ENCODE measurements at regions not wholly inside any gene's neighbourhood (a gene's known extent, or its start where the extent isn't known, plus 50 kb on each side); places are given as distances from the start of the nearest gene placed in this dataset.
"Not testable (repeated sequence)": the region's sequence is repeated elsewhere in the genome, so short reads cannot be mapped to it uniquely, and the experiment has no call there.

DNA sequence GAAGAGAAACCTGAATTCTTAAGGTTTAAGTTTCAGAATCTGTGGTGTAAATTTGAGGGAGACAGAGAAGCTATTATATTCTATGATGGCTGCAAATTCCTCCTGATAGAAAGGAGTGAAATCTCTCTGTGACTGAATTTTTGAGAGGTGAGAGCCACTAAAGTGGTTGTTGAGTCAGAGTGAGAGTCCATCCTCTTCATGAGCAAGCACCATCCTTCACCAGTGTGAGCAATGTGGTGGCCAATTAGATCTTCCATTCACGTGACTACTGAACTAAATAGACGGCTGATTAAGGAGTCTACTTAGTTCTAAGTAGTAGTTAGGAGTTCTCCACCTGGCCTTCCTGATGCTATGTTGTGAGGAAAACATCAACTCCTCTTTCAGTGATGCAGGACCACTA is 147.8 kb upstream of the CCNH start:
- H3K27me3 Mint-ChIP-seq = no peaks in the 10 kb centered on the region
- POLR2A ChIA-PET = no interaction called here
- no peaks in the 10 kb centered on the region for H3K9me3 Mint-ChIP-seq
- H3K36me3 Mint-ChIP-seq (ENCODE audit: low read depth) = no peaks in the 10 kb centered on the region
- no peaks in the 10 kb centered on the region for H3K4me1 Mint-ChIP-seq
- no peak overlapping the region for H3K27ac Mint-ChIP-seq
- DNase-seq = no peak
- no peak overlapping the region for H3K4me3 Mint-ChIP-seq
- CTCF ChIA-PET = no interaction called here

- ChIA-PET CTCF (no interaction called here), POLR2A (no interaction called here)
- DNase-seq = no peak
- H3K36me3 Mint-ChIP-seq (ENCODE audit: low read depth) = no peaks in the 10 kb centered on the region
- H3K27ac Mint-ChIP-seq = no peak overlapping the region
- H3K4me3 Mint-ChIP-seq = no peak overlapping the region
- no peaks in the 10 kb centered on the region for H3K4me1 Mint-ChIP-seq
- no peaks in the 10 kb centered on the region for H3K27me3 Mint-ChIP-seq
- peaks cover 6% of the 10 kb centered on the region for H3K9me3 Mint-ChIP-seq
These were observed 139.2 kb upstream of the CCNH start for GRCh38 chr5:87551911-87552310.

- no peak overlapping the region for H3K4me3 Mint-ChIP-seq
- H3K9me3 Mint-ChIP-seq = no peaks in the 10 kb centered on the region
- DNase-seq = no peak
- POLR2A ChIA-PET = no interaction called here
- CTCF ChIA-PET = no interaction called here
- H3K27me3 Mint-ChIP-seq = no peaks in the 10 kb centered on the region
- no peaks in the 10 kb centered on the region for H3K36me3 Mint-ChIP-seq (ENCODE audit: low read depth)
- no peaks in the 10 kb centered on the region for H3K4me1 Mint-ChIP-seq
- no peak overlapping the region for H3K27ac Mint-ChIP-seq
These were observed 128.9 kb upstream of the CCNH start for GRCh38 chr5:87541676-87542075.

GRCh38 chr5:87541033-87541432 is 128.3 kb upstream of the CCNH start:
- ChIA-PET POLR2A (no interaction called here), CTCF (no interaction called here)
- DNase-seq = no peak
- no peak overlapping the region for H3K27ac Mint-ChIP-seq
- no peaks in the 10 kb centered on the region for H3K4me1 Mint-ChIP-seq
- H3K27me3 Mint-ChIP-seq = no peaks in the 10 kb centered on the region
- H3K9me3 Mint-ChIP-seq = no peaks in the 10 kb centered on the region
- no peaks in the 10 kb centered on the region for H3K36me3 Mint-ChIP-seq (ENCODE audit: low read depth)
- no peak overlapping the region for H3K4me3 Mint-ChIP-seq

GRCh38 chr5:87539839-87540238 is 127.1 kb upstream of the CCNH start:
- Mint-ChIP-seq H3K27me3 (no peaks in the 10 kb centered on the region), H3K4me3 (no peak overlapping the region), H3K27ac (no peak overlapping the region), H3K4me1 (no peaks in the 10 kb centered on the region), H3K36me3 (ENCODE audit: low read depth) (no peaks in the 10 kb centered on the region), H3K9me3 (no peaks in the 10 kb centered on the region)
- CTCF ChIA-PET = interaction anchor here (0.6 kb wide), 1 partner anchor 11 kb away, joined by 3 read pairs; no protein-coding TSS in a partner anchor
- DNase-seq = no peak
- POLR2A ChIA-PET = no interaction called here

DNA sequence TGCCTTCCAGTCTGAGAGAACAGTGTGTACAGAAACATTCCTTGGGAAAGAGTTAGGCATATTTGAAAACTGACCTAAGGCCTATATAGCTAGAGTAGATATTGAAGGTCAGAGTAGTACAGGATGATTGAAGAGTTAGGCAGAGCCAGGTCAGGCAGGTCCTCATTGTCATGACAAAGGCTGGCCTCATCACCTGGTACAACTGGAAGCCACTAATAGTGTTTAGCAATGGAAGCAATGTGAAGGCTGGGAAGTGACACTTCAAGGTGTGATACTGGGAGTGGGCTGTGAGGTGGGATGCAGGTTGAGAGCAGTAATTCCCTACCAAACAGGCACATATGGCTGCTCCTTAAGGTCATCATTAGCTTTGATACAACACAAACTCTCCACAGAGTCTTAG is 123.6 kb upstream of the CCNH start:
- Mint-ChIP-seq H3K36me3 (ENCODE audit: low read depth) (no peaks in the 10 kb centered on the region), H3K27me3 (no peaks in the 10 kb centered on the region), H3K4me1 (no peaks in the 10 kb centered on the region), H3K27ac (no peak overlapping the region), H3K9me3 (no peaks in the 10 kb centered on the region), H3K4me3 (no peak overlapping the region)
- ChIA-PET POLR2A (no interaction called here), CTCF (no interaction called here)
- no peak for DNase-seq

DNA sequence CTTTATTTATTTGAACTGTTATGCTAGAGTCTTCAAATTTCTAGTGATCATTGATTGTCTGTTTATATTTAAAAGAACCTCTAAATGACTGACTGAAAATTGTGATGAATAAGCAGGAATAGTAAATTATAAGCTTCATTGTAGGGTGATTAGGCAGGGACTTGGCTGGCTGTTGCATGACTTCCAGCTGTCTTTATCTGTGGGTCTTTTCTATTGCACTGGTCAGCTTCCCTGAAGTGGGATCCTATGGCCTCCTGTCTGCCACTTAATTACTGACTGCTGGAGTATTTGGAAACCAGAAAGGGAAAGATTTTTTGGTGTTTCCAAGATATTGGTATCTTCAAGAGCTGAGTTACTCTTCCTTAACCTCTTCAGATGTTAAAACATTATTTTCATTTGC is 123.0 kb upstream of the CCNH start:
- ChIA-PET POLR2A (no interaction called here), CTCF (no interaction called here)
- no peak for DNase-seq
- H3K9me3 Mint-ChIP-seq = no peaks in the 10 kb centered on the region
- H3K36me3 Mint-ChIP-seq (ENCODE audit: low read depth) = no peaks in the 10 kb centered on the region
- no peak overlapping the region for H3K27ac Mint-ChIP-seq
- H3K4me3 Mint-ChIP-seq = no peak overlapping the region
- H3K27me3 Mint-ChIP-seq = no peaks in the 10 kb centered on the region
- no peaks in the 10 kb centered on the region for H3K4me1 Mint-ChIP-seq

- Mint-ChIP-seq H3K4me1 (no peaks in the 10 kb centered on the region), H3K9me3 (no peaks in the 10 kb centered on the region), H3K27me3 (no peaks in the 10 kb centered on the region), H3K4me3 (no peak overlapping the region), H3K36me3 (ENCODE audit: low read depth) (no peaks in the 10 kb centered on the region), H3K27ac (no peak overlapping the region)
- POLR2A ChIA-PET = no interaction called here
- CTCF ChIA-PET = no interaction called here
- DNase-seq = no peak
These were observed 116.9 kb upstream of the CCNH start for GRCh38 chr5:87529486-87530076.

GRCh38 chr5:87526131-87526530 is 113.4 kb upstream of the CCNH start:
- no peaks in the 10 kb centered on the region for H3K9me3 Mint-ChIP-seq
- no peaks in the 10 kb centered on the region for H3K4me1 Mint-ChIP-seq
- DNase-seq = no peak
- H3K27me3 Mint-ChIP-seq = peaks cover 2% of the 10 kb centered on the region
- POLR2A ChIA-PET = no interaction called here
- H3K36me3 Mint-ChIP-seq (ENCODE audit: low read depth) = no peaks in the 10 kb centered on the region
- H3K27ac Mint-ChIP-seq = no peak overlapping the region
- no peak overlapping the region for H3K4me3 Mint-ChIP-seq
- CTCF ChIA-PET = no interaction called here

DNA sequence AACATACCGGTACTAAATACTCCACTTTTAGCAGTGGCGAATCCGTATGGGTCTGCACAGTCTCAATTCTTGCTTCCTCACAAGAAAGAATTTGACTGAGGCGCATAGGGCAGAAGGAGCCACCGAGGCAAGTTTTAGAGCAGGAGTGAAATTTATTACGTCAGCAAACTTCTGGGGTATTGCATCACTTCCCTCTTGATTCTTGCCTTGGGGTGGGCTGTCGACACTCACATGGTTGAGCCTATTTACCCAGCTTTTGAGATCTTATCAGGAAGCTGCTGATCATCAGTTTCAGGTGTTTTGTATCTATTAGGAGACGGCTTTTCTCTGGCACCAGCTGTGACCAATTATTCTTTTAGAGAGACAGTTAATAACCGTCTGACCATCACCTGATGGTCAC is 111.5 kb upstream of the CCNH start:
- ChIA-PET POLR2A (no interaction called here), CTCF (no interaction called here)
- no peak overlapping the region for H3K27ac Mint-ChIP-seq
- no peaks in the 10 kb centered on the region for H3K36me3 Mint-ChIP-seq (ENCODE audit: low read depth)
- peaks cover 4% of the 10 kb centered on the region for H3K27me3 Mint-ChIP-seq
- no peak overlapping the region for H3K4me3 Mint-ChIP-seq
- DNase-seq = no peak
- H3K9me3 Mint-ChIP-seq = no peaks in the 10 kb centered on the region
- H3K4me1 Mint-ChIP-seq = no peaks in the 10 kb centered on the region

DNA sequence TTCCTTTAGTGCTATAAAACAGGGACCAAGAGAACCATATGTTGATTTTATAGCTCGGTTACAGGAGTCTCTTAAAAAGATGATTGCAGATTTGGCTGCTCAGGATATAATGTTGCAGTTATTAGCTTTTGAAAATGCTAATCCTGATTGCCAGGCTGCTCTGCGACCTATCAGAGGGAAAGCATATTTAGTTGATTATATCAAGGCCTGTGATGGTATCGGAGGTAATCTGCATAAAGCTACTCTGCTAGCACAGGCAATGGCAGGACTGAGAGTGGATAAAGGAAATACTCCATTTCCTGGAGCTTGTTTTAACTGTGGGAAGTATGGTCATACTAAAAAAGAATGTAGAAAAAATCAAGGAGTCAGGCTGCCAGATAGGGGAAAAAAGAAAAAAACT is 99.0 kb upstream of the CCNH start:
- CTCF ChIA-PET; H3K4me3 Mint-ChIP-seq; DNase-seq; H3K9me3 Mint-ChIP-seq; H3K27ac Mint-ChIP-seq; H3K36me3 Mint-ChIP-seq (ENCODE audit: low read depth); POLR2A ChIA-PET; H3K4me1 Mint-ChIP-seq; H3K27me3 Mint-ChIP-seq: not testable (repeated sequence)

DNA sequence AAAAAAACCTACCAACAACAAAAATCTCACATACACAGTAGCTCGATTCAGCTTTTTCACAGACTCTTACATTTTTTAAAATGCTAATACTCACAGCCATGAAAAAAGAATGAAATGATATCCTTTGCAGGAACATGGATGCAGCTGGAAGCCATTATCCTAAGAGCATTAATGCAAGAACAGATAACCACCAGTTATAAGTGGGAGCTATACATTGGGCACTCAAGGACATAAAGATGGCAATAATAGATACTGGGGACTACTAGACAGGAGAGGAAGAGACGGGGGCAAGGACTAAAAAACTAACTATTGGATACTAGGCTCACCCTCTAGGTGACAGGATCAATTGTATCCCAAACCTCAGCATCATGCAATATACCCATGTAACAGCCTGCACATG is 90.3 kb upstream of the CCNH start:
- Mint-ChIP-seq H3K4me3 (no peak overlapping the region), H3K36me3 (ENCODE audit: low read depth) (no peaks in the 10 kb centered on the region), H3K9me3 (no peaks in the 10 kb centered on the region), H3K4me1 (no peaks in the 10 kb centered on the region), H3K27ac (no peak overlapping the region), H3K27me3 (peaks cover 3% of the 10 kb centered on the region)
- no peak for DNase-seq
- ChIA-PET CTCF (no interaction called here), POLR2A (no interaction called here)

GRCh38 chr5:87499478-87500410 is 87.0 kb upstream of the CCNH start:
- Mint-ChIP-seq H3K27ac (no peak overlapping the region), H3K4me1 (no peaks in the 10 kb centered on the region), H3K4me3 (no peak overlapping the region), H3K9me3 (peaks cover 3% of the 10 kb centered on the region), H3K27me3 (peaks cover 3% of the 10 kb centered on the region), H3K36me3 (ENCODE audit: low read depth) (no peaks in the 10 kb centered on the region)
- ChIA-PET POLR2A (no interaction called here), CTCF (no interaction called here)
- DNase-seq = no peak

Data from activated CD4-positive, alpha-beta T cell treated with anti-CD3 and anti-CD28 coated beads, Interleukin-2, amount 10 ng/mL, durations not matched to agents 7 days and 5 days (primary cell).